GM06990 (cell line): ENCODE measurements at regions not wholly inside any gene's neighbourhood (a gene's known extent, or its start where the extent isn't known, plus 50 kb on each side); places are given as distances from the start of the nearest gene placed in this dataset.
"Not testable (repeated sequence)": the region's sequence is repeated elsewhere in the genome, so short reads cannot be mapped to it uniquely, and the experiment has no call there.

ENCODE experiments used
- DNase-seq: peaks from one replicate; pipeline ENCODE4 v3.0.0-alpha.2; 2011; ENCODE audit not compliant: insufficient read length; ENCODE audit errors: extremely low read depth
- H3K27me3 ChIP-seq: replicated peaks from 2 replicates; pipeline ENCODE4 v1.6.0; 2011; ENCODE audit warnings: low read length; ENCODE audit not compliant: control insufficient read depth, insufficient read depth
- H3K36me3 ChIP-seq: 2 replicates; pipeline ENCODE4 v1.5.1; 2011; ENCODE audit warnings: low read length; ENCODE audit not compliant: control insufficient read depth, insufficient read depth
- H3K4me3 ChIP-seq: replicated peaks from 2 replicates; pipeline ENCODE4 v1.5.1; 2011; ENCODE audit warnings: low read depth, mild to moderate bottlenecking, control low read depth, low read length
- CTCF ChIP-seq: IDR thresholded peaks from 2 replicates; pipeline ENCODE4 v1.5.1; 2011; ENCODE audit warnings: low read length, control low read depth, mild to moderate bottlenecking, inconsistent platforms; ENCODE audit not compliant: insufficient read depth, poor library complexity, severe bottlenecking

DNA sequence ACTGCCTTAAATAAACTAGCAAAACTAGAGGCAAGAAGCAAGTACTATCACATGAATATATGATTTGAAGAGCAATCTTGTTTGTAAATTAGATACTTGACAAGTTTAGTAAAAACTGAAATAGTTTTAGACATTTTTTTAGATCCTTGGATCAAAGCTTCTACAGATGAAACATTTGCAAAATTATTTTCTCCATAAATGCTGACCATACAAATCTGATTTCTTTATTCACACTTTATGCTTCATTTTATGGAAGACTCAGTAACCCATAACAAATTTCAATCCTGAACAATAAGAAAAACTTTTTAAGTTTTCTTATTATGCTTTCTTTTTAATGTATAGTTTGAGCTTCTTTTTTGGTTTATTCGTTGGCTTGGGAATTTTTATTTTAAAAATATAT, 750.2 kb upstream of the SLITRK5 start:
- H3K36me3 ChIP-seq = no peaks in the 10 kb centered on the region
- DNase-seq = no peak
- H3K27me3 ChIP-seq = no peaks in the 10 kb centered on the region
- TF ChIP-seq CTCF = no peak
- no peak overlapping the region for H3K4me3 ChIP-seq

GRCh38 chr13:86922936-86923335, 748.2 kb upstream of the SLITRK5 start:
- Histone ChIP-seq H3K27me3 (no peaks in the 10 kb centered on the region), H3K4me3 (no peak overlapping the region), H3K36me3 (no peaks in the 10 kb centered on the region)
- TF ChIP-seq CTCF = no peak
- DNase-seq = no peak

GRCh38 chr13:86926916-86927315, 744.3 kb upstream of the SLITRK5 start:
- H3K4me3 ChIP-seq, H3K36me3 ChIP-seq, DNase-seq, H3K27me3 ChIP-seq: not testable (repeated sequence)

GRCh38 chr13:86932776-86933334, 738.3 kb upstream of the SLITRK5 start:
- no peak for DNase-seq
- no peak for TF ChIP-seq CTCF
- H3K36me3 ChIP-seq = no peaks in the 10 kb centered on the region
- no peak overlapping the region for H3K4me3 ChIP-seq
- no peaks in the 10 kb centered on the region for H3K27me3 ChIP-seq

DNA sequence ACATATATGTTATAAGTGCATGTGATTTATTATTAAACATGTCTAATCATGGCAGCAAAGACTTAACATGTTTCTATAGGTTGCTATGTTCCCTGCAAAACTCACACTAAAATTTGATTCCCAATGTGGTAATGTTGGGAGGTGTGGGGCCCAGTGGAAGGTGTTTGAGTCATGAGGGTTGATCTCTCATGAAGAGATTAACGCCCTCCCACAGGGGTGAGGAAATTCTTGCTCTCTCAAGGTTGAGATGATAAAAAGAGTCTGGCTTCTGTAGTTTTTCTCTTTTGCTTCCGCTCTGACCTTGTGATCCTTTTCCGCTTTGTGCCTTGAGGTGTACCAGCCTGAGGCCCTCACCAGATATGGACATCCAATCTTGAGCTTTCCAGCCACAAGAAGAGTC, 737.5 kb upstream of the SLITRK5 start:
- Histone ChIP-seq H3K27me3 (no peaks in the 10 kb centered on the region), H3K36me3 (no peaks in the 10 kb centered on the region), H3K4me3 (no peak overlapping the region)
- no peak for TF ChIP-seq CTCF
- no peak for DNase-seq

GRCh38 chr13:86937316-86937715, 733.9 kb upstream of the SLITRK5 start:
- DNase-seq = no peak
- no peak for TF ChIP-seq CTCF

More at GRCh38 chr13:86937316-86937715, 733.9 kb upstream of the SLITRK5 start:
- H3K36me3 ChIP-seq = no peaks in the 10 kb centered on the region
- H3K4me3 ChIP-seq = no peak overlapping the region
- H3K27me3 ChIP-seq = no peaks in the 10 kb centered on the region
